H1 (cell line): ENCODE measurements at regions not wholly inside any gene's neighbourhood (a gene's known extent, or its start where the extent isn't known, plus 50 kb on each side); places are given as distances from the start of the nearest gene placed in this dataset.
A peak's percentile ranks its signal among the peaks of the same experiment; 100 is the strongest.

Experiments used
- CTCF ChIA-PET: fragments of 300-600 bp; sonication (Branson Sonifier 250); formaldehyde crosslinking; loops from one replicate; lab custom pipeline; 2021; ENCODE audit not compliant: partially characterized antibody; lab: Charles Lee
- POLR2A ChIA-PET: fragments of 300-600 bp; sonication (Branson Sonifier 250); formaldehyde crosslinking; loops from one replicate; lab custom pipeline; 2021; ENCODE audit warnings: inconsistent platforms; ENCODE audit not compliant: partially characterized antibody; lab: Charles Lee
- DNase-seq, 2 experiments: peaks; one replicate each; pipeline versions ENCODE4 v3.0.0 to v3.0.0-alpha.2; 2010 to 2022; ENCODE audit warnings: low spot score in 2 of 2, low read depth in 1 of 2, mixed read lengths in 1 of 2
- FAIRE-seq: peaks from 2 replicates; lab custom pipeline; 2011; peaks lifted over from hg19 to GRCh38; lab: Jason Lieb, UNC
- H2AFZ ChIP-seq: 2 replicates; pipeline ENCODE4 v1.8.1; 2012; ENCODE audit warnings: low read length, inconsistent platforms
- H2AK5ac ChIP-seq: 2 replicates; pipeline ENCODE4 v1.6.1; 2013; ENCODE audit warnings: low read depth, low read length
- H2BK120ac ChIP-seq: replicated peaks from 2 replicates; pipeline ENCODE3; 2013; ENCODE audit warnings: low read depth, low read length, inconsistent platforms
- H2BK12ac ChIP-seq: 2 replicates; pipeline ENCODE4 v1.6.1; 2013; ENCODE audit warnings: low read depth, low read length
- H2BK15ac ChIP-seq: 2 replicates; pipeline ENCODE4 v1.6.1; 2013; ENCODE audit warnings: low read length
- H2BK20ac ChIP-seq: 2 replicates; pipeline ENCODE4 v1.6.1; 2013; ENCODE audit warnings: low read length
- H2BK5ac ChIP-seq: 2 replicates; pipeline ENCODE4 v1.6.1; 2013; ENCODE audit warnings: low read depth, low read length
- H3K14ac ChIP-seq: 2 replicates; pipeline ENCODE4 v1.6.1; 2013; ENCODE audit warnings: inconsistent platforms; ENCODE audit not compliant: insufficient read length
- H3K18ac ChIP-seq: 2 replicates; pipeline ENCODE4 v1.6.1; 2013; ENCODE audit warnings: low read length; ENCODE audit errors: extremely low read depth
- H3K23ac ChIP-seq: 2 replicates; pipeline ENCODE4 v1.6.1; 2013; ENCODE audit warnings: inconsistent platforms; ENCODE audit not compliant: insufficient read length
- H3K23me2 ChIP-seq: 2 replicates; pipeline ENCODE4 v1.6.1; 2013; ENCODE audit warnings: low read depth, low read length
- H3K27ac ChIP-seq: 2 replicates; pipeline ENCODE4 v1.6.1; 2011; ENCODE audit warnings: low read depth, low read length, inconsistent platforms
- H3K27me3 ChIP-seq, 4 experiments: replicated peaks in 1 of 4; 1 replicate in 1 of 4; 2 replicates in 3 of 4; pipeline versions ENCODE4 v1.6.1 to v1.8.1; 2011 to 2013; ENCODE audit warnings: low read length in 3 of 4, mild to moderate bottlenecking in 3 of 4, inconsistent platforms in 2 of 4, mixed read lengths in 2 of 4, moderate library complexity in 1 of 4; ENCODE audit not compliant: control insufficient read depth in 3 of 4, insufficient read depth in 3 of 4; ENCODE audit errors: extremely low read depth in 1 of 4
- H3K36me3 ChIP-seq, 4 experiments: 2 replicates each; pipeline versions ENCODE4 v1.6.1 to v1.8.1; 2011 to 2013; ENCODE audit warnings: mild to moderate bottlenecking in 4 of 4, low read length in 3 of 4, moderate library complexity in 2 of 4, control low read depth in 1 of 4, inconsistent platforms in 1 of 4; ENCODE audit not compliant: insufficient read depth in 4 of 4, control insufficient read depth in 2 of 4
- H3K4ac ChIP-seq: replicated peaks from 2 replicates; pipeline ENCODE3; 2013; ENCODE audit warnings: low read length, low read depth, mixed read lengths, inconsistent platforms; ENCODE audit not compliant: insufficient read length
- H3K4me1 ChIP-seq, 4 experiments: replicated peaks in 1 of 4; 1 replicate in 1 of 4; 2 replicates in 3 of 4; pipeline versions ENCODE4 v1.6.1 to v1.8.1; 2011 to 2013; ENCODE audit warnings: low read length in 3 of 4, inconsistent platforms in 2 of 4, mixed read lengths in 1 of 4; ENCODE audit not compliant: insufficient read depth in 4 of 4, control insufficient read depth in 3 of 4
- H3K4me2 ChIP-seq, 2 experiments: 2 replicates each; pipeline versions ENCODE4 v1.6.1 to v1.8.1; 2011 to 2013; ENCODE audit warnings: low read depth in 2 of 2, low read length in 2 of 2, control low read depth in 1 of 2, inconsistent platforms in 1 of 2, mild to moderate bottlenecking in 1 of 2; ENCODE audit not compliant: insufficient read depth in 1 of 2
- H3K4me3 ChIP-seq, 4 experiments: fragments of 200-600, 300-600 bp in 1 of 4; sonication (generic), shearing (Covaris generic), sonication (Bioruptor Twin) in 1 of 4; 2 replicates each; pipeline versions ENCODE4 v1.5.1 to v1.8.1; 2011 to 2016; ENCODE audit warnings: low read length in 4 of 4, low read depth in 3 of 4, control low read depth in 2 of 4, inconsistent platforms in 2 of 4, mild to moderate bottlenecking in 2 of 4, mixed read lengths in 1 of 4, moderate library complexity in 1 of 4; ENCODE audit not compliant: insufficient read depth in 2 of 4; ENCODE audit errors: extremely low read depth in 1 of 4
- H3K56ac ChIP-seq: replicated peaks from 2 replicates; pipeline ENCODE3; 2013; ENCODE audit warnings: low read depth, mild to moderate bottlenecking, mixed read lengths, low read length, inconsistent platforms; ENCODE audit not compliant: insufficient read length
- H3K79me1 ChIP-seq: 2 replicates; pipeline ENCODE4 v1.6.1; 2013; ENCODE audit warnings: low read depth, low read length, control low read depth
- H3K79me2 ChIP-seq, 2 experiments: 2 replicates each; pipeline versions ENCODE4 v1.6.1 to v1.8.1; 2012 to 2013; ENCODE audit warnings: low read length in 2 of 2, mild to moderate bottlenecking in 2 of 2, inconsistent platforms in 1 of 2; ENCODE audit not compliant: insufficient read depth in 2 of 2, control insufficient read depth in 1 of 2
- H3K9ac ChIP-seq, 4 experiments: replicated peaks in 1 of 4; 1 replicate in 1 of 4; 2 replicates in 3 of 4; pipeline versions ENCODE4 v1.6.1 to v1.8.1; 2011 to 2013; ENCODE audit warnings: low read depth in 3 of 4, low read length in 3 of 4, control low read depth in 2 of 4, mild to moderate bottlenecking in 2 of 4, moderate library complexity in 2 of 4, inconsistent platforms in 1 of 4; ENCODE audit errors: extremely low read depth in 1 of 4
- H3K9me3 ChIP-seq, 2 experiments: 2 replicates each; pipeline versions ENCODE4 v1.6.1 to v1.8.1; 2012 to 2013; ENCODE audit warnings: mild to moderate bottlenecking in 2 of 2, moderate library complexity in 2 of 2, control low read depth in 1 of 2, inconsistent platforms in 1 of 2, low read depth in 1 of 2, low read length in 1 of 2, mixed read lengths in 1 of 2; ENCODE audit not compliant: insufficient read depth in 2 of 2
- H4K20me1 ChIP-seq, 2 experiments: replicated peaks in 1 of 2; 2 replicates each; pipeline versions ENCODE3 to v1.8.1; 2011 to 2013; ENCODE audit warnings: inconsistent platforms in 2 of 2, low read length in 2 of 2, mild to moderate bottlenecking in 1 of 2; ENCODE audit not compliant: insufficient read depth in 2 of 2, control insufficient read depth in 1 of 2
- H4K5ac ChIP-seq: 2 replicates; pipeline ENCODE4 v1.6.1; 2013; ENCODE audit warnings: low read length, low read depth, mixed read lengths, inconsistent platforms; ENCODE audit not compliant: insufficient read length
- H4K8ac ChIP-seq: 2 replicates; pipeline ENCODE4 v1.8.0; 2013; ENCODE audit warnings: mild to moderate bottlenecking, moderate library complexity, low read length, inconsistent platforms; ENCODE audit not compliant: insufficient read depth; ENCODE audit errors: extremely low read depth
- H4K91ac ChIP-seq: replicated peaks from 2 replicates; pipeline ENCODE3; 2013; ENCODE audit warnings: low read length, mixed read lengths, inconsistent platforms; ENCODE audit not compliant: insufficient read length
- CHD2 ChIP-seq: IDR thresholded peaks from 2 replicates; pipeline ENCODE4 v1.6.1; 2012; ENCODE audit warnings: low read length, improper control_type of control experiment
- EP300 ChIP-seq, 2 experiments: IDR thresholded peaks; 1 replicate in 1 of 2; 2 replicates in 1 of 2; pipeline ENCODE4 v1.6.1; 2011 to 2012; ENCODE audit warnings: low read depth in 2 of 2, low read length in 2 of 2, mild to moderate bottlenecking in 2 of 2, borderline replicate concordance in 1 of 2, inconsistent platforms in 1 of 2, moderate library complexity in 1 of 2
- EZH2 ChIP-seq: fragments of 200-600 bp; sonication (generic); IDR thresholded peaks from 2 replicates; pipeline ENCODE4 v1.7.1; 2012; ENCODE audit warnings: low read depth, mild to moderate bottlenecking, moderate library complexity, low read length, inconsistent platforms; ENCODE audit not compliant: severe bottlenecking
- GABPA ChIP-seq: IDR thresholded peaks from 2 replicates; pipeline ENCODE4 v1.6.1; 2011; ENCODE audit warnings: mild to moderate bottlenecking, low read length, moderate library complexity, borderline replicate concordance; ENCODE audit not compliant: insufficient read depth
- GTF2F1 ChIP-seq: IDR thresholded peaks from 2 replicates; pipeline ENCODE4 v1.6.1; 2012; ENCODE audit warnings: low read depth, low read length, improper control_type of control experiment, borderline replicate concordance
- JUN ChIP-seq: IDR thresholded peaks from 2 replicates; pipeline ENCODE4 v1.6.1; 2011; ENCODE audit warnings: low read depth, mild to moderate bottlenecking, improper control_type of control experiment, low read length
- MAFK ChIP-seq: IDR thresholded peaks from 2 replicates; pipeline ENCODE4 v1.6.1; 2012; ENCODE audit warnings: low read depth, mild to moderate bottlenecking, improper control_type of control experiment, low read length
- NANOG ChIP-seq: IDR thresholded peaks from 2 replicates; pipeline ENCODE4 v1.6.1; 2011; ENCODE audit warnings: low read length, low read depth, mild to moderate bottlenecking, inconsistent platforms; ENCODE audit not compliant: insufficient read depth, poor library complexity, severe bottlenecking
- NRF1 ChIP-seq: IDR thresholded peaks from 2 replicates; pipeline ENCODE4 v1.6.1; 2011; ENCODE audit warnings: mild to moderate bottlenecking, low read depth, low read length, improper control_type of control experiment
- PHF8 ChIP-seq: fragments of 200-600 bp; sonication (generic); conservative IDR thresholded peaks from 2 replicates; pipeline ENCODE4 v1.7.1; 2012; ENCODE audit warnings: low read depth, mild to moderate bottlenecking, inconsistent platforms, low read length, moderate library complexity
- SIN3A ChIP-seq, 2 experiments: IDR thresholded peaks in 1 of 2; conservative IDR thresholded peaks in 1 of 2; 2 replicates each; pipeline ENCODE4 v1.6.1; 2011 to 2012; ENCODE audit warnings: low read length in 2 of 2, improper control_type of control experiment in 1 of 2, low read depth in 1 of 2, mild to moderate bottlenecking in 1 of 2
- SIRT6 ChIP-seq: IDR thresholded peaks from one replicate; pipeline ENCODE4 v1.7.1; 2012; ENCODE audit warnings: low read length, inconsistent platforms
- SIX5 ChIP-seq: IDR thresholded peaks from 2 replicates; pipeline ENCODE4 v1.6.1; 2011; ENCODE audit warnings: mild to moderate bottlenecking, low read depth, low read length
- SP4 ChIP-seq: IDR thresholded peaks from 2 replicates; pipeline ENCODE4 v1.6.1; 2012; ENCODE audit warnings: low read length, inconsistent platforms
- TCF12 ChIP-seq: IDR thresholded peaks from 2 replicates; pipeline ENCODE4 v1.6.1; 2011; ENCODE audit warnings: low read depth, mild to moderate bottlenecking, low read length
- WGBS, 2 experiments: shearing (Covaris generic) in 1 of 2; methylation state at CpG; one replicate each; pipeline versions ENCODE4 v1.1.6 to v1.1.7; 2013 to 2015; ENCODE audit warnings: low lambda C conversion rate in 2 of 2, mixed read lengths in 2 of 2, inconsistent platforms in 1 of 2, low coverage in 1 of 2, missing lambda C conversion rate in 1 of 2; ENCODE audit not compliant: insufficient replicate concordance in 2 of 2, insufficient coverage in 1 of 2, insufficient read length in 1 of 2; ENCODE audit errors: extremely low coverage in 1 of 2, missing lambda C conversion rate in 1 of 2; 5-methylcytosine and 5-hydroxymethylcytosine counted together

DNA sequence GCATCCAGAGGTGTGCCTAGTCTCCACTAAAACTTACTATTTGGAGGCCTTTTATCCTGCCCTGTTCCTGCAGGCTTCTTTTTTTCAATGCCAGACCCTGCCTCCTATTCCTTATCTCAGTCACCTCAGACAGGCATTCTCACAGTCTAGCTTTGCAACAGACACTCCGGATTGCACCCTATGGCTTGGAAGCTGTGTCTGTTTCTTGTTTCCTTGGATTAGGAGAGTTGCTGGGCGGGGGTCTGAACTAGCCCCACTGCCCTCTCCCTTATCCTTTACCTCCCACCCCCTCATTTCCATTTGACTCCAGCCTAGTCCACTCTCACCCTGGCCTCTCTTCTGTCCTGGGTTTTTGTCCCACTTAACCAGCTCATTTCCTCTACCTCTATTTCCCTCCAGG lies 228.1 kb upstream of the CITED2 start:
- Histone ChIP-seq H3K18ac (no peak overlapping the region), H2BK15ac (no peak overlapping the region), H3K4me2 (no peak overlapping the region), H2BK20ac (no peak overlapping the region), H3K9me3 (no peaks in the 10 kb centered on the region), H3K27ac (no peak overlapping the region), H4K8ac (no peak overlapping the region), H3K79me2 (no peaks in the 10 kb centered on the region), H3K14ac (no peak overlapping the region), H2BK12ac (no peak overlapping the region), H3K27me3 (no peaks in the 10 kb centered on the region), H4K91ac (no peak overlapping the region), H2BK120ac (no peak overlapping the region), H3K79me1 (no peaks in the 10 kb centered on the region), H3K36me3 (no peaks in the 10 kb centered on the region), H4K5ac (no peak overlapping the region), H2AK5ac (0 out of 2 replicates have a peak overlapping the region, but pooled peaks have one; percentile 60), H2AFZ (no peak overlapping the region), H2BK5ac (no peak overlapping the region), H3K4ac (no peak overlapping the region), H3K9ac (no peak overlapping the region), H3K23ac (no peak overlapping the region), H4K20me1 (no peaks in the 10 kb centered on the region), H3K56ac (no peak overlapping the region), H3K23me2 (no peaks in the 10 kb centered on the region), H3K4me1 (peaks cover 0 to 6% (median 0%) of the 10 kb centered on the region in 4 experiments; a peak in 1 of 7 replicates), H3K4me3 (no peak overlapping the region)
- no peak for FAIRE-seq
- DNase-seq: no peak
- POLR2A ChIA-PET: no interaction called here
- 93% methylated on average over 2 of the region's 2 CpGs; no CpG with 5 or more reads in 1 of the 2 experiments for WGBS, 2 experiments
- CTCF ChIA-PET: interaction anchor here (0.6 to 1.4 kb wide), 2 partner anchors 112 to 232 kb away, joined by 3 to 4 read pairs; no protein-coding TSS in a partner anchor
- no peak for TF ChIP-seq GABPA
- no peak for TF ChIP-seq EP300 (IDR thresholded peaks at IDR 0.05; ENCODE audit: borderline replicate concordance in 1 of 2, low read depth in 2 of 2, low read length in 2 of 2)
- no peak for TF ChIP-seq EZH2
- no peak for TF ChIP-seq JUN
- no peak for TF ChIP-seq NANOG
- no peak for TF ChIP-seq TCF12
- no peak for TF ChIP-seq SIX5
- TF ChIP-seq SIRT6: no peak
- TF ChIP-seq PHF8: no peak
- no peak for TF ChIP-seq MAFK
- no peak for TF ChIP-seq NRF1
- TF ChIP-seq CHD2: no peak
- TF ChIP-seq SIN3A (conservative IDR thresholded peaks at IDR 0.05 in 1 of 2, IDR thresholded peaks at IDR 0.05 in 1 of 2; ENCODE audit: low read depth in 1 of 2, low read length in 2 of 2): no peak
- no peak for TF ChIP-seq GTF2F1
- no peak for TF ChIP-seq SP4
